ENCODE measurements at regions not wholly inside any gene's neighbourhood (a gene's known extent, or its start where the extent isn't known, plus 50 kb on each side); places are given as distances from the start of the nearest gene placed in this dataset.

GRCh38 chr2:239750929-239751678 lies 274.0 kb downstream of the NDUFA10 start:
- no peaks in the 10 kb centered on the region for H3K4me1 ChIP-seq
- H3K36me3 ChIP-seq = no peaks in the 10 kb centered on the region
- TF ChIP-seq CTCF (IDR thresholded peaks at IDR 0.05) = no peak
- no peaks in the 10 kb centered on the region for H3K9me3 ChIP-seq
- 58 to 70% methylated on average over 22 of the region's 22 CpGs for WGBS, 2 donors
- intact Hi-C loops (cut with DNase I) = no loop called here
- H3K27me3 ChIP-seq = no peaks in the 10 kb centered on the region
- peak in 1 of 6 donors; percentile 50 for DNase-seq
- FAIRE-seq = no peak
- H3K4me3 ChIP-seq = no peak overlapping the region
- ATAC-seq = no peak
- H3K27ac ChIP-seq = no peak overlapping the region

GRCh38 chr2:239750045-239750835 lies 274.9 kb downstream of the NDUFA10 start:
- 71 to 83% methylated on average over 29 of the region's 29 CpGs for WGBS, 2 donors
- H3K4me1 ChIP-seq = no peaks in the 10 kb centered on the region
- ATAC-seq = no peak
- no peak overlapping the region for H3K27ac ChIP-seq
- H3K36me3 ChIP-seq = no peaks in the 10 kb centered on the region
- intact Hi-C loops (cut with DNase I) = no loop called here
- H3K27me3 ChIP-seq = no peaks in the 10 kb centered on the region
- FAIRE-seq = no peak
- DNase-seq = peak in 1 of 6 donors; percentile 50
- no peak for TF ChIP-seq CTCF (IDR thresholded peaks at IDR 0.05)
- H3K4me3 ChIP-seq = no peak overlapping the region
- H3K9me3 ChIP-seq = no peaks in the 10 kb centered on the region

GRCh38 chr2:239749272-239749873 lies 275.8 kb downstream of the NDUFA10 start:
- FAIRE-seq (no peak), DNase-seq (peak in 1 of 6 donors; percentile 54), ATAC-seq (no peak)
- intact Hi-C loops (cut with DNase I) = no loop called here
- no peak for TF ChIP-seq CTCF (IDR thresholded peaks at IDR 0.05)
- Histone ChIP-seq H3K27ac (no peak overlapping the region), H3K27me3 (no peaks in the 10 kb centered on the region), H3K9me3 (no peaks in the 10 kb centered on the region), H3K36me3 (no peaks in the 10 kb centered on the region), H3K4me3 (no peak overlapping the region), H3K4me1 (no peaks in the 10 kb centered on the region)
- 70 to 74% methylated on average over 12 of the region's 12 CpGs for WGBS, 2 donors

GRCh38 chr2:239748811-239749210 lies 276.3 kb downstream of the NDUFA10 start:
- Histone ChIP-seq H3K27ac (no peak overlapping the region), H3K4me3 (no peak overlapping the region), H3K27me3 (no peaks in the 10 kb centered on the region), H3K4me1 (no peaks in the 10 kb centered on the region), H3K9me3 (no peaks in the 10 kb centered on the region), H3K36me3 (no peaks in the 10 kb centered on the region)
- no peak for TF ChIP-seq CTCF (IDR thresholded peaks at IDR 0.05)
- no peak for ATAC-seq
- peak in 1 of 6 donors; percentile 14 for DNase-seq
- FAIRE-seq = no peak
- WGBS, 2 donors = 70 to 72% methylated on average over 9 of the region's 9 CpGs
- intact Hi-C loops (cut with DNase I) = no loop called here

All from pancreas (tissue), 10 donors.